Endothelial cell of umbilical vein (primary cell): ENCODE measurements at regions not wholly inside any gene's neighbourhood (a gene's known extent, or its start where the extent isn't known, plus 50 kb on each side); places are given as distances from the start of the nearest gene placed in this dataset.

Experiments used
- CTCF ChIP-seq, 2 donors: IDR thresholded peaks; 1 replicate in 1 of 2; 2 replicates in 1 of 2; pipeline ENCODE4 v1.5.1; 2011; ENCODE audit warnings: low read length in 2 of 2, mild to moderate bottlenecking in 2 of 2, moderate library complexity in 2 of 2, control low read depth in 1 of 2, inconsistent platforms in 1 of 2, low read depth in 1 of 2; ENCODE audit not compliant: insufficient read depth in 1 of 2; ENCODE audit errors: extremely low read depth in 1 of 2
- EZH2 ChIP-seq: IDR thresholded peaks from 2 replicates; pipeline ENCODE4 v1.6.1; 2012; ENCODE audit warnings: borderline replicate concordance, low read depth, mild to moderate bottlenecking, moderate library complexity, low read length, inconsistent platforms; ENCODE audit not compliant: severe bottlenecking
- FOS ChIP-seq: IDR thresholded peaks from 2 replicates; pipeline ENCODE4 v1.6.1; 2011; ENCODE audit warnings: mild to moderate bottlenecking, low read length, moderate library complexity, borderline replicate concordance; ENCODE audit not compliant: insufficient read depth
- GATA2 ChIP-seq: IDR thresholded peaks from 2 replicates; pipeline ENCODE4 v1.7.0; 2011; ENCODE audit warnings: low read depth, mild to moderate bottlenecking, moderate library complexity, mixed read lengths, low read length; ENCODE audit not compliant: insufficient read length, insufficient read depth
- MAX ChIP-seq: IDR thresholded peaks from 2 replicates; pipeline ENCODE4 v1.6.1; 2011; ENCODE audit not compliant: insufficient read depth, insufficient read length
- MYC ChIP-seq: IDR thresholded peaks from one replicate; pipeline ENCODE4 v1.6.1; 2011; ENCODE audit warnings: mild to moderate bottlenecking, low read depth, low read length
- POLR2A ChIP-seq: IDR thresholded peaks from 2 replicates; pipeline ENCODE4 v1.6.1; 2012; ENCODE audit warnings: low read depth, mild to moderate bottlenecking, control low read depth, low read length
- POLR2AphosphoS5 ChIP-seq: IDR thresholded peaks from 2 replicates; pipeline ENCODE4 v1.6.1; 2012; ENCODE audit warnings: low read depth, mild to moderate bottlenecking, control low read depth, low read length, moderate library complexity; ENCODE audit not compliant: insufficient read depth

GRCh38 chr12:19933924-19934323 is 434.4 kb upstream of the PDE3A start:
- no peak for TF ChIP-seq POLR2AphosphoS5
- TF ChIP-seq CTCF (IDR thresholded peaks at IDR 0.05; ENCODE audit: extremely low read depth in 1 of 2, insufficient read depth in 1 of 2, low read depth in 1 of 2, low read length in 2 of 2): no peak
- TF ChIP-seq EZH2: no peak
- no peak for TF ChIP-seq POLR2A
- TF ChIP-seq MAX: no peak
- no peak for TF ChIP-seq MYC
- TF ChIP-seq GATA2: no peak
- TF ChIP-seq FOS: no peak
